Activated T-cell treated with anti-CD3 and anti-CD28 coated beads, Interleukin-2, amount 50 U/mL, for 24 hours (primary cell): ENCODE measurements at regions not wholly inside any gene's neighbourhood (a gene's known extent, or its start where the extent isn't known, plus 50 kb on each side); places are given as distances from the start of the nearest gene placed in this dataset.
"Not testable (repeated sequence)": the region's sequence is repeated elsewhere in the genome, so short reads cannot be mapped to it uniquely, and the experiment has no call there.

ENCODE experiments used
- DNase-seq: peaks from one replicate; pipeline ENCODE4 v3.0.0-alpha.2; 2020
- H3K27ac Mint-ChIP-seq: 2 replicates; pipeline ENCODE4 v1.8.0; 2020; ENCODE audit warnings: mild to moderate bottlenecking, mixed read lengths
- H3K27me3 Mint-ChIP-seq: 2 replicates; pipeline ENCODE4 v1.8.0; 2020; ENCODE audit warnings: mixed read lengths
- H3K36me3 Mint-ChIP-seq: 2 replicates; pipeline ENCODE4 v1.8.0; 2020; ENCODE audit warnings: low read depth, mixed read lengths
- H3K4me1 Mint-ChIP-seq: 2 replicates; pipeline ENCODE4 v1.8.0; 2020; ENCODE audit warnings: low read depth, mixed read lengths
- H3K4me3 Mint-ChIP-seq: 2 replicates; pipeline ENCODE4 v1.8.0; 2020; ENCODE audit warnings: mild to moderate bottlenecking, moderate library complexity, mixed read lengths
- H3K9me3 Mint-ChIP-seq: 2 replicates; pipeline ENCODE4 v1.8.0; 2020; ENCODE audit warnings: mixed read lengths

DNA sequence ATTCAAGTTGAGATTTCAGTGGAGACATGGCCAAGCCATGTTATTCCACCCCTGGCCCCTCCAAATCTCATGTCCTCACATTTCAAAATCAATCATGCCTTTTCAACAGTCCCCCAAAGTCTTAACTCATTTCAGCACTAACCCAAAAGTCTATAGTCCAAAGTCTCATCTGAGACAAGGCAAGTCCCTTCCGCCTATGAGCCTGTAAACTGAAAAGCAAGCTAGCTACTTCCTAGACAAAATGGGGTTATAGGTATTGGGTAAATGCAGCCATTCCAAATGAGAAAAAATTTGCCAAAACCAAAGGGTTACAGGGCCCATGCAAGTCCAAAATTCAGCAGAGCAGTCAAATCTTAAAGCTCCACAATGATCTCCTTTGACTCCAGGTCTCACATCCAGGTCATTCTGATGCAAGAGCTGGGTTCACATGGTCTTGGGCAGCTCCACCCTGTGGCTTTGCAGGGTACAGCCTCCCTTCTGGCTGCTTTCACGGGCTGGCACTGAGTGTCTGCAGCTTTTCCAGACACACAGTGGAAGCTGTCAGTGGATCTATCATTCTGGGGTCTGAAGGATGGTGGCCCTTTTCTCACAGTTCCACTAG is 95.7 kb downstream of the MTNR1B start:
- not testable (repeated sequence) for H3K4me3 Mint-ChIP-seq, H3K36me3 Mint-ChIP-seq, H3K4me1 Mint-ChIP-seq, H3K9me3 Mint-ChIP-seq, DNase-seq, H3K27ac Mint-ChIP-seq
- peaks cover 32% of the 10 kb centered on the region for H3K27me3 Mint-ChIP-seq

DNA sequence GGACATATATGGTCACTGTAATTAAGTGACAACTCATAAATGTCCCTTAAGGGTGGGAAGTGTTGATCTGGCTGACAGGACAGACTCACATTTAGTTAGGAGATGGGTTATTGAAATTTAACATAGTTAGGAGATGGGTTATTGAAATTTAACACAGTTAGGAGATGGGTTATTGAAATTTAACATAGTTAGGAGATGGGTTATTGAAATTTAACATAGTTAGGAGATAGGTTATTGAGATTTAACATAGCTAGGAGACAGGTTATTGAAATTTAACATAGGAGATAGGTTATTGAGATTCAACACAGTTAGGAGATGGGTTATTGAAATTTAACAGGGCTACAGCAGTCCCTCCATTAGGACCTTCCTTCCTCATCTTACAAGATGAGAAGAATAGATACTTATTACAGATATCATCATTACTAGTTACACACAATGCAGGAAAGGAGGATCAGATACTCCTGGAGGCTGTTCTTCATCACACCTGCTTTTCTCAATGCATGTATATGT is 98.5 kb downstream of the MTNR1B start:
- Mint-ChIP-seq H3K27me3 (peaks cover 29% of the 10 kb centered on the region), H3K27ac (no peak overlapping the region), H3K9me3 (no peaks in the 10 kb centered on the region), H3K36me3 (no peaks in the 10 kb centered on the region), H3K4me3 (no peak overlapping the region), H3K4me1 (no peaks in the 10 kb centered on the region)
- DNase-seq, result no peak

DNA sequence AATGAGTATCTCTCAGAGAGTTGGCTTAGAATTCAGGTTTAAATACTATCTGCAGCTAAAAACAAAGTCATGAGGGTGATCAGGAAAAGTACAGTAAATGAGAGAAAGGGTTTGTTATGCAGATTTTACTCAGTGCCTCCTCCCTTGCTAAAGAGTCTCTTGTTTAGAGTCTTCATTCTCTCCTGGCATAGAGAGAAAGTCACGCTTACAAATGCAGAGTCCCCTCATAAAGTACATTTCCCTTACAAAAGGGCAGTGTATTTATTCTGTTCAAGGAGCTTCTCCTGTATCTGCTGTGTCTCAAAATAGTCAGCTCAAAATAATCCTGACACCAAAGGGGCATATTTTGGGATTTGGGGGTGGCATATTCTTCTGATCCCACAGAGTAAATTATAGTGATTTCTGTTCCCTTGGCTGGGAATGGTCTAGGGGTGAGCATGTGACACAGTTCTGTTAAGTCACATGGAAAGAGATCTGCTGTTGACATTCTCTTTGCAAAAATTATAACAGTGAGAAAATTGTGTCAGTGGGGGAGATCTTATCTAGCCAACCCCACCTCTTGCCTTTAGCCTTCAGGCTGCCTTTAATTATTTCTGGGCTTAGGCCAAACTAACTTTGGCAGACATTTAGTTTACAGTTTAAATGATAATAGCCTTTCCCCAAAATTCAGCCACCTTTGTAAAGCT is 102.9 kb downstream of the MTNR1B start:
- H3K27me3 Mint-ChIP-seq, result peaks cover 18% of the 10 kb centered on the region
- H3K9me3 Mint-ChIP-seq, result no peaks in the 10 kb centered on the region
- H3K36me3 Mint-ChIP-seq, result no peaks in the 10 kb centered on the region
- H3K4me3 Mint-ChIP-seq, result no peak overlapping the region
- no peak for DNase-seq
- H3K27ac Mint-ChIP-seq, result no peak overlapping the region
- H3K4me1 Mint-ChIP-seq, result no peaks in the 10 kb centered on the region

DNA sequence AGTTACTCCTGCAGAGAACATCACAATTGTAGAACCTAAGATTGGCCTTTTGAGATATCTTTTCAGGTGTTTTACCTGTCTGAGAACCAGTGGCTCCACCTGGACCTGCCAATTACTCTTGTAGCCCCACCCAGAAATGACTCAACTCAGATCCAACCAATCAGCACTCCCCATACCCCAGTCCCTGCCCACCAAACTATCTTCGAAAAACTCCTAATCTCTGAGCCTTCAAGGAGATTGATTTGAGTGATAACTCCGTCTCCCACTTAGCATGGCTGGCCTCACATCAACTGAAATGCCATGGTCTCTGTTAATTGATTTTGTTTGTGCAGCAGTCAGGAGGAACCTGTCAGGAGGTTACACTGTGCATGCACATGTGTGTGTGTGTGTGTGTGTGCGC is 103.6 kb downstream of the MTNR1B start:
- no peaks in the 10 kb centered on the region for H3K36me3 Mint-ChIP-seq
- H3K9me3 Mint-ChIP-seq, result no peaks in the 10 kb centered on the region
- no peak overlapping the region for H3K27ac Mint-ChIP-seq
- H3K4me1 Mint-ChIP-seq, result no peaks in the 10 kb centered on the region
- no peak for DNase-seq
- peaks cover 22% of the 10 kb centered on the region for H3K27me3 Mint-ChIP-seq
- no peak overlapping the region for H3K4me3 Mint-ChIP-seq

DNA sequence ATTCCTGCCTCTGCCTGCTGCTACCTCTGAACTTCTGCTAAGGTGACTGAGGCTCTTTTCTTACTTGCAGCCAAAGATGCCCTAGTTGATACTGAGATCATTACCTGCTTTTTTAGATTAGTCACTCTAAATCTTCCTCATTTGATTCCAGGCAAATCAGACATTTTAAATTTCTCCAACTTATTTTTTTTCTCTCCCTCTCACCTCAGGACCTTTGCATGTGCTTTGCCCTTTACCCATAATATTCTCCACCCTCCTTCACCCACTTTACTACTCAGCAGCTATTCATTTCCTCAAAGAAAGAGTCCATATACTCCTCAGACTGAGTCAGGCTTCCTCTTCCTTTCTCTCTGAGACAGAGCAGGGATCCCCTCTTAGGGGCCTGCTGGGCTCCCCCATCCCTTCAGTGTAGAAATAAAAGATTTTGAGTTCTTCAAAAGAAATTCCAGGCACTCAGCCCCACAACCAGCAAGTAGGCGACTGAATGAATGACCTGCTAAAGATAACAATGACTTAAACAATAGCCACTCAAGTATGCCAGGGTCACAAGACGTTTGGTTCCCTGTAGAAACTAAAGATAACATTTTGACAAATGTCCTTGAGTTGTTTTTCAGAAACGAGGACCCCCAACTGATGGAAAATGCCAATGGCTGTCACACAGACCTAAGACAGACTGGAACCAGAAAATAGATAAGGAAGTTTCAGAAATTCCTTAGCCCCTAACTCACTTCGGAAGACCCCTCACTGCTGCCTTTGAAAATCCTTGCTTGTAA is 104.2 kb downstream of the MTNR1B start:
- Mint-ChIP-seq H3K36me3 (no peaks in the 10 kb centered on the region), H3K27me3 (peaks cover 19% of the 10 kb centered on the region), H3K27ac (no peak overlapping the region), H3K4me3 (no peak overlapping the region), H3K9me3 (no peaks in the 10 kb centered on the region), H3K4me1 (no peaks in the 10 kb centered on the region)
- DNase-seq, result no peak

DNA sequence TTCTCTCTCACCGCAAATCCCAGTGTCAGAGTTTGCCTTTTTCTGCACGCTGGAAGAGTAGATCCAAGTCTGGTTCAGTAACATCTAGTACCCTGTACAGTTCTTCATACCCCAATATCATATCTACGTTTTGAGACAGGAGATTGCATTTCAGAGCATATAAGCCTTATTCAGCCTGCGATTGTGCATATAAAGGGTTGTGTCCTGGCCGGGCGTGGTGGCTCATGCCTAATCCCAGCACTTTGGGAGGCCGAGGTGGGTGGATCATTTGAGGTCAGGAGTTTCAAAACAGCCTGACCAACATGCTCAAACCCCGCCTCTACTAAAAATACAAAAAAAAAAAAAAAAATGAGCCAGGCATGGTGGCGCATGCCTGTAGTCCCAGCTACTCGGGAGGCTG is 104.9 kb downstream of the MTNR1B start:
- no peaks in the 10 kb centered on the region for H3K4me1 Mint-ChIP-seq
- no peaks in the 10 kb centered on the region for H3K9me3 Mint-ChIP-seq
- no peak overlapping the region for H3K4me3 Mint-ChIP-seq
- H3K27ac Mint-ChIP-seq, result no peak overlapping the region
- no peak for DNase-seq
- H3K27me3 Mint-ChIP-seq, result peaks cover 19% of the 10 kb centered on the region
- H3K36me3 Mint-ChIP-seq, result no peaks in the 10 kb centered on the region

DNA sequence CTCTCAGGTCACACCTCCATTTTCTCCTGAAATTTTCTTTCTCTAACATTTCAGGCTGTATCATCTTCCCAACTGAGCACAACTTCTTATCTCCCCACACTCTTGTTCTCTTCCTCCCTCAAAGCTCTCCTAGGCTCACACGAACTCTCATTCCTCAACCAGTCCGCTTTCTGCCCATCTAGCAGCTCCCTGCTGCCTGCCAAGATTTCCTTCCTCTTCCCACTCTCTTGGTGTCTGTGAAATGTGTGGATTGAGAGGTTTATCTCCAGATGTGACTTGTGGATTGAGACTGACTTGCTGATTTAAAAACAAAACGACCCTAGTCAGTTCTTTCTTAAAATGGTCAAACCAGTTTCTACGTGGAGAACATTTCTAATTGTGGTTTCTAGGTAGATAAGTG is 106.3 kb downstream of the MTNR1B start:
- no peak for DNase-seq
- peaks cover 19% of the 10 kb centered on the region for H3K27me3 Mint-ChIP-seq
- H3K36me3 Mint-ChIP-seq, result no peaks in the 10 kb centered on the region
- no peak overlapping the region for H3K4me3 Mint-ChIP-seq
- H3K4me1 Mint-ChIP-seq, result no peaks in the 10 kb centered on the region
- no peaks in the 10 kb centered on the region for H3K9me3 Mint-ChIP-seq
- no peak overlapping the region for H3K27ac Mint-ChIP-seq

DNA sequence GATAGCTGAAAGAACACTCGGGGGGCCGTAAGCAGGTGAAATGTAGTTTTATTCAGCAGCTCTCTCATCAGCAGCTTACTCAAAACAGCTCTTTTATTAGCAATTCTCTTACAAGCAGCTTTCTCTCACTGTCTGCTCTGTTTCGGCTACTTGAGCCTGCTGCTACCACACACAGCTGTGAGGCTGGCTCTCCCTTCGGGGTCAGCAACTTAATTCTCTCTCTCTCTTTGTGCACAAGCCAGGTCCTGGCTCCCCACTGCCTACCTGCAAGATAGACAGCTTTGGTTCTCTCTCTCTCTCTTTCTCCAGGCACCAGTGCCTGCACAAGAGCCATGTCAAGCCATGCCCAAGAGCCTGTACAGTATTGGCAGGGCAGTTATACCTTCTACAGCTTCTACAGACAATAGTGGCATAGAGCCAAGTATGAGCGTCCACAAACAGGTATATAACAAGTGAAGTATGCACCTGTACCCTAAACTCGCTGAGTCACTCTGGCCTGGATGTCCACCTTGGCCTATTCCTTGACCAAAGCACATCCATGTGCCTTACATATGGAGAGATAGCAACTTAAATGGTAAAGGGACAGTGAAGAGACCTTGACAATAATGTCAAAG is 110.8 kb downstream of the MTNR1B start:
- Mint-ChIP-seq H3K27ac (no peak overlapping the region), H3K4me3 (no peak overlapping the region), H3K27me3 (peaks cover 13% of the 10 kb centered on the region), H3K9me3 (no peaks in the 10 kb centered on the region), H3K36me3 (no peaks in the 10 kb centered on the region), H3K4me1 (no peaks in the 10 kb centered on the region)
- DNase-seq, result no peak

DNA sequence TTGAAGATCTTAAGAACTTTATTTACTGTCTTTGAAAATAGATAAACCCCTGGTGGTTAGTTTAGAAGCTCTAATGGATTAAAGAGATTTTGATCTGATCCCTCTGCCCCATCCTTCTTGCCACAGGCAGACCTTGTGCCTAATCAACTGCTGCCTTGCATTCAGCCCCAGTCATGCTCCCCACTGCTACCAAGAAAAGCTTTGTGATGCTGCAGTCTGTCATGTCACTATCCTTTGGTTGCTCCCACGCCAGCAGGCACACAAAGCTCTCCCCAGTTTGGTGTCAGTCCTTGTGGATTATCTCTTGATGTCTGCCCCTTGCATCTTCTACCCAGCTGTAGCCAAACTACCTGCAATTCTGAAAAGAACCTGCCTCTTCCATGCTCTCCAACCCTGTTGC is 112.2 kb downstream of the MTNR1B start:
- H3K4me3 Mint-ChIP-seq, result no peak overlapping the region

DNA sequence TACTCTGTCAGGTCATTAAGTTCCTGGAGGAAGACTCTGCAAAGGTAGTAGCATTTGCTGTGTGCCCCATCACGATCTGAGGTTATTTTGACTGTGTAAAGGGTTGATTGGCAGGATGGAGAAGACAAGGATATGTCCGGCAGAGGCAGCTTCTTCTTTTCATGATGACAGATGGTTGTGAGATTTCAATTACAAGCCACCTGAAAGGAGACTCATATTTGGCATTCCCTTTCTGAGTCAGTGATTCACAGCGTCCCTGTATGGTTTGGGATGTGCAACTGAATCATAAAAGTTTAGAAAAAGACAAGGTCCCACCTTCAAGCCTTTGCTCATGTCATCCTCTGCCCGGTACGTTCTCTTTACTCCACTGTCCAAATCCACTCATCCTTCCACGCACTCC is 113.4 kb downstream of the MTNR1B start:
- H3K4me3 Mint-ChIP-seq, result no peak overlapping the region
- H3K4me1 Mint-ChIP-seq, result no peaks in the 10 kb centered on the region
- no peaks in the 10 kb centered on the region for H3K9me3 Mint-ChIP-seq
- H3K36me3 Mint-ChIP-seq, result no peaks in the 10 kb centered on the region
- peaks cover 1% of the 10 kb centered on the region for H3K27me3 Mint-ChIP-seq
- H3K27ac Mint-ChIP-seq, result no peak overlapping the region
- DNase-seq, result no peak

More for the DNA sequence above, 112.2 kb downstream of the MTNR1B start:
- peaks cover 4% of the 10 kb centered on the region for H3K27me3 Mint-ChIP-seq
- H3K9me3 Mint-ChIP-seq, result no peaks in the 10 kb centered on the region
- H3K27ac Mint-ChIP-seq, result no peak overlapping the region
- H3K4me1 Mint-ChIP-seq, result no peaks in the 10 kb centered on the region
- no peaks in the 10 kb centered on the region for H3K36me3 Mint-ChIP-seq
- DNase-seq, result no peak

DNA sequence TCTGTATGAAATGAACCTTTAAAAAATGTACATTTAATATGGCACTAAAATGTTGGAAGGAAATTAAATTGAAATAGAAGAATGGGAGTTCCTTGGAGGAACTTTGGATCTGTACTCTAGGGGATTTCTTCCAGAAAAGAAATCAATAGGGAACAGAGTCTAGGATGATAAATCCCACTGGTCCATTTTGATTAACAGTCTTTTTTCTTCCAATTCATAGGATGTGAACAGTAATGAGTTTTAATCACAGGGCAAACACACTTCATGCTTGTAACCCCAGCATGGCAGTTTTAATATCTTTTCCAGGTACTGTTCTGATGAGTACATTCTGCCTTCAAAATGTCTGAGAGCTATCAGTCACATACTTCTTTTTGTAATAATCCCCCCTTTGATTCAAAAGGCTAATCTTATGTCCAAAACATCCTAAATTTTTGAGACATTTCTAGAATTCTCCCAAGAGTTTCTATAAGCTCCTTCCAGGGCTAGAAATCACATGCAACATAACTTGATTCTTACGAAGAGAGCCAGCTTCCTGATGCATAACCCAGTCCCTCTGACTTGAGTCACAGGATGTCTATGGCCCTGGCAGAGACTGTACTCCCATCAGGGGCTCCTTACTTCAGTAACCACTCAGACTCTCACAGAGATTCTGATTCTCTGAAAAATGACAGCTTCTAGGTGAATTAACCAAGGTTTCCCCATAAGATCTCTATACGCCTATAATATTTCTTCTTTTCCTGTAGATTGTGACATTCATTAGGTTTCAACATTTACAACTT is 112.9 kb downstream of the SLC36A4 start:
- Mint-ChIP-seq H3K36me3 (no peaks in the 10 kb centered on the region), H3K27ac (no peak overlapping the region), H3K9me3 (no peaks in the 10 kb centered on the region), H3K27me3 (no peaks in the 10 kb centered on the region), H3K4me1 (no peaks in the 10 kb centered on the region), H3K4me3 (no peak overlapping the region)
- DNase-seq, result no peak

DNA sequence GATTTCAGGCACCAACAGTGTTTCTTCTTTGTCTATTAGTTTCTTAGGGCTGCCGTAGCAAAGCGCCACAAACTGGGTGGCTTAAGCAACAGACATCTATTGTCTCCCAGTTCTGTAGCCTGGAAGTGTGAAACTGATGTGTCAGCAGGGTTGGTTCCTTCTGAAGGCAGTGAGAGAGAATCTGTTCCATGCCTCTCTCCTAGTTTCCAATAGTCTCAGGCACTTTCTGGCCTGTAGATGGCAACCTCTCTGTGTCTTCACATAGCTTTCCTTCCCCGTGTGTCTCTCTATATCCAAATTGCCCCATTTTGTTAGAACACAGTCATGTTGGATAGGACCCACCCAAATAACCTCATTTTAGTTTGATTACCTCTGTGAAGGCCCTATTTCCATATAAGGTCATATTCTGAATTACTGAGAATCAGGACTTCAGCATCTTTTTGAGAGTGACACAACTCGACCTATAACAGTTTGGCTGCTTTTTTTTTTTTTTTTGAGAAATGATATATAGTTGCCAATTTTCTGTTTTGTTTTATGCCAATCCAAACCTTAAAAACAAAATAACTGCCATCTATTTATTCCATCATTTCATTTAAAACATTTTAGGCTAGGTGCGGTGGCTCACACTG is 108.2 kb downstream of the SLC36A4 start:
- no peak for DNase-seq
- H3K36me3 Mint-ChIP-seq, result no peaks in the 10 kb centered on the region
- no peak overlapping the region for H3K27ac Mint-ChIP-seq
- H3K4me1 Mint-ChIP-seq, result no peaks in the 10 kb centered on the region
- no peak overlapping the region for H3K4me3 Mint-ChIP-seq
- H3K9me3 Mint-ChIP-seq, result no peaks in the 10 kb centered on the region
- peaks cover 6% of the 10 kb centered on the region for H3K27me3 Mint-ChIP-seq
